GM12878 (cell line): ENCODE measurements at regions not wholly inside any gene's neighbourhood (a gene's known extent, or its start where the extent isn't known, plus 50 kb on each side); places are given as distances from the start of the nearest gene placed in this dataset.

Experiments
- ATAC-seq: fragments of 200-7000 bp; cut with Tn5 transposase; 3 replicates; pipeline ENCODE4 v1.9.1; 2020; ENCODE audit warnings: mild to moderate bottlenecking, moderate library complexity
- BruUV-seq: library from RNA; stranded (reverse); fragments of 400-500 nt; replicated peaks from 2 replicates; lab custom pipeline; 2021; lab: Mats Ljungman, UMichigan
- CTCF ChIA-PET: fragments of 300-600 bp; sonication (Branson Sonifier 250); formaldehyde crosslinking; extraction: SDS; loops from one replicate; lab custom pipeline; 2021; ENCODE audit warnings: inconsistent platforms; lab: Yijun Ruan, JAX
- POLR2A ChIA-PET: fragments of 350-600 bp; formaldehyde crosslinking; extraction: SDS; loops from one replicate; lab custom pipeline; 2021; ENCODE audit warnings: inconsistent platforms; lab: Charles Lee
- RAD21 ChIA-PET: fragments of 300-600 bp; sonication (Branson Sonifier 250); formaldehyde crosslinking; loops from one replicate; lab custom pipeline; 2023; ENCODE audit warnings: antibody characterized with exemption; ENCODE audit not compliant: unreplicated experiment; lab: Charles Lee
- SMC1A ChIA-PET: fragments of 300-600 bp; sonication (Branson Sonifier 250); formaldehyde crosslinking; loops from one replicate; lab custom pipeline; 2023; ENCODE audit not compliant: unreplicated experiment, uncharacterized antibody; lab: Charles Lee
- DNase-seq: peaks from one replicate; pipeline ENCODE4 v3.0.0-alpha.2; 2011; ENCODE audit warnings: low read depth, low spot score
- FAIRE-seq: peaks from 3 replicates; lab custom pipeline; 2011; peaks lifted over from hg19 to GRCh38; lab: Jason Lieb, UNC
- H2AFZ ChIP-seq: 2 replicates; pipeline ENCODE4 v1.6.0; 2011; ENCODE audit warnings: low read depth, low read length, control low read depth; ENCODE audit not compliant: control insufficient read depth
- H3K27ac ChIP-seq: 2 replicates; pipeline ENCODE4 v1.5.1; 2011; ENCODE audit warnings: control low read depth; ENCODE audit not compliant: control insufficient read depth, insufficient read depth
- H3K27me3 ChIP-seq, 2 experiments: replicated peaks in 1 of 2; 2 replicates each; pipeline versions ENCODE4 v1.6.0 to v1.6.1; 2011; ENCODE audit warnings: low read length in 1 of 2; ENCODE audit not compliant: control insufficient read depth in 2 of 2, insufficient read depth in 2 of 2
- H3K36me3 ChIP-seq, 2 experiments: 2 replicates each; pipeline ENCODE4 v1.5.1; 2011; ENCODE audit warnings: low read length in 1 of 2; ENCODE audit not compliant: control insufficient read depth in 2 of 2, insufficient read depth in 2 of 2
- H3K4me1 ChIP-seq: 2 replicates; pipeline ENCODE4 v1.6.1; 2011; ENCODE audit warnings: mild to moderate bottlenecking, low read length, moderate library complexity, mixed read lengths; ENCODE audit not compliant: control insufficient read depth, insufficient read depth
- H3K4me2 ChIP-seq: 2 replicates; pipeline ENCODE4 v1.6.0; 2011; ENCODE audit warnings: control low read depth; ENCODE audit not compliant: control insufficient read depth, insufficient read depth
- H3K4me3 ChIP-seq: fragments of 200-600 bp; sonication (generic); 2 replicates; pipeline ENCODE4 v1.5.1; 2016
- H3K79me2 ChIP-seq: 2 replicates; pipeline ENCODE4 v1.6.0; 2011; ENCODE audit warnings: low read length; ENCODE audit not compliant: control insufficient read depth, insufficient read depth
- H3K9ac ChIP-seq: 2 replicates; pipeline ENCODE4 v1.8.0; 2011; ENCODE audit warnings: low read length, control low read depth, mixed read lengths; ENCODE audit not compliant: control insufficient read depth, insufficient read depth
- H3K9me3 ChIP-seq: replicated peaks from 3 replicates; pipeline ENCODE4 v1.5.1; 2011; ENCODE audit warnings: mild to moderate bottlenecking, low read length; ENCODE audit not compliant: control insufficient read depth, insufficient read depth
- H4K20me1 ChIP-seq: 2 replicates; pipeline ENCODE4 v1.6.0; 2011; ENCODE audit not compliant: control insufficient read depth, insufficient read depth
- ASH2L ChIP-seq: fragments of 300-600, 200-600 bp; sonication (generic); IDR thresholded peaks from 2 replicates; pipeline ENCODE4 v1.6.1; 2017; ENCODE audit warnings: low read depth, mild to moderate bottlenecking, borderline replicate concordance
- CBFB ChIP-seq: IDR thresholded peaks from 2 replicates; pipeline ENCODE4 v1.6.1; 2016; ENCODE audit warnings: antibody characterized with exemption, low read depth
- CHD1 ChIP-seq: IDR thresholded peaks from 2 replicates; pipeline ENCODE4 v1.6.1; 2012; ENCODE audit warnings: low read depth, low read length, improper control_type of control experiment
- HDAC6 ChIP-seq: fragments of 200-600 bp; sonication (generic); IDR thresholded peaks from one replicate; pipeline ENCODE4 v1.8.0; 2017; ENCODE audit warnings: antibody characterized with exemption; ENCODE audit not compliant: unreplicated experiment
- HDGF ChIP-seq: fragments of 450-650 bp; IDR thresholded peaks from 2 replicates; pipeline ENCODE4 v1.6.1; 2016; ENCODE audit warnings: antibody characterized with exemption
- KLF5 ChIP-seq: fragments of 450-650 bp; IDR thresholded peaks from 2 replicates; pipeline ENCODE4 v1.6.1; 2014; ENCODE audit warnings: mild to moderate bottlenecking; ENCODE audit not compliant: partially characterized antibody
- MXI1 ChIP-seq: fragments of 150-350 bp; IDR thresholded peaks from 2 replicates; pipeline ENCODE4 v1.6.1; 2011; ENCODE audit warnings: low read depth, mild to moderate bottlenecking, inconsistent platforms, low read length, improper control_type of control experiment
- NFYA ChIP-seq: IDR thresholded peaks from 2 replicates; pipeline ENCODE4 v1.6.1; 2011; ENCODE audit warnings: low read depth, mild to moderate bottlenecking, low read length, improper control_type of control experiment, borderline replicate concordance
- NR2C2 ChIP-seq: IDR thresholded peaks from 2 replicates; pipeline ENCODE4 v1.6.1; 2011; ENCODE audit warnings: borderline replicate concordance, low read depth; ENCODE audit not compliant: control insufficient read depth, insufficient read length
- NRF1 ChIP-seq: conservative IDR thresholded peaks from 2 replicates; pipeline ENCODE4 v1.6.1; 2011; ENCODE audit warnings: mild to moderate bottlenecking, low read depth, low read length, improper control_type of control experiment
- RCOR1 ChIP-seq: conservative IDR thresholded peaks from 2 replicates; pipeline ENCODE4 v1.6.1; 2012; ENCODE audit warnings: low read depth, low read length, improper control_type of control experiment
- RELA ChIP-seq: fragments of 450-650 bp; IDR thresholded peaks from 2 replicates; pipeline ENCODE4 v1.8.0; 2014; ENCODE audit warnings: borderline replicate concordance; ENCODE audit not compliant: partially characterized antibody
- SP1 ChIP-seq: IDR thresholded peaks from one replicate; pipeline ENCODE4 v1.6.1; 2011; ENCODE audit warnings: low read depth, low read length
- ZNF207 ChIP-seq: fragments of 450-650 bp; IDR thresholded peaks from 2 replicates; pipeline ENCODE4 v1.6.1; 2014; ENCODE audit warnings: antibody characterized with exemption, mild to moderate bottlenecking, borderline replicate concordance
- WGBS: methylation state at CpG from one replicate; pipeline ENCODE4 v1.1.6; 2016; ENCODE audit warnings: low lambda C conversion rate; ENCODE audit not compliant: insufficient replicate concordance, insufficient coverage; ENCODE audit errors: missing lambda C conversion rate; 5-methylcytosine and 5-hydroxymethylcytosine counted together
- in situ Hi-C: fragments of 300-500 bp; cut with MboI; formaldehyde crosslinking; loops from 9 replicates; pipeline ENCODE4 v1.14.3; 2018; ENCODE audit warnings: mixed read lengths
- intact Hi-C: fragments of 100-400 bp; cut with micrococcal nuclease; formaldehyde crosslinking; loops from one replicate; pipeline ENCODE4 v1.14.2; 2022; ENCODE audit not compliant: unreplicated experiment
- TF ChIP-seq, protein P1 (sequence below): IDR thresholded peaks from 2 replicates; pipeline ENCODE4 v1.6.1; 2012; ENCODE audit warnings: low read length, inconsistent platforms
- TF ChIP-seq, protein P2 (sequence below): IDR thresholded peaks from 2 replicates; pipeline ENCODE4 v1.6.1; 2012; ENCODE audit warnings: low read depth, low read length, improper control_type of control experiment
- TF ChIP-seq, protein P3 (sequence below): fragments of 450-650 bp; IDR thresholded peaks from 2 replicates; pipeline ENCODE4 v1.6.1; 2017; ENCODE audit warnings: mild to moderate bottlenecking, moderate library complexity

DNA sequence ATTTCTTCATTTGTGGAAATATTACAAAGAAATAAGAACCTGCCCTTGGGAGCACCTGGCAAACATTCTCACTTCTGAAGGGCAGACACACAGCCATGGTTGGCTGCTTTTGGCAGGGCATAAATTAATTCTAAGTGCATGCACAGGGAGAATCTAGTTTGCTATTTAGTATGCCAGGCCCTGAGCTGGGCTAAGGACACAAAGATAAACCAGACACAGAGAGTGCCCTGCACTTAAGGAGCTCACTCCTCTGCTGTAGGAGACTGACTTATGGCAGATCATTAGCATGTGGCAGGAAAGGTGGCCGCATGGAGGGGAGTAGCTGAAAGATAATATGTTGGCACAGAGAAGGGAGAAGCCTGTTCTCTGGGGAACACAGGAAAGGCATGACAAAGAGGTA lies 367.0 kb downstream of the LPIN1 start:
- ATAC-seq (no peak), FAIRE-seq (no peak), DNase-seq (no peak)
- no peak overlapping the region for H2AFZ ChIP-seq
- no peak overlapping the region for H3K4me2 ChIP-seq
- no peak overlapping the region for H3K27ac ChIP-seq
- ChIA-PET CTCF (interaction anchor here (1.0 to 1.2 kb wide), 2 partner anchors 41 to 284 kb away, joined by 3 read pairs; no protein-coding TSS in a partner anchor), POLR2A (interaction anchor here (0.5 to 0.7 kb wide), 2 partner anchors 40 to 249 kb away, joined by 3 to 4 read pairs; no protein-coding TSS in a partner anchor), SMC1A (interaction anchor here (0.7 to 1.6 kb wide), 3 partner anchors 33 to 248 kb away, joined by 3 to 4 read pairs (median 3); no protein-coding TSS in a partner anchor), RAD21 (interaction anchor here (1.0 kb wide), 1 partner anchor 81 kb away, joined by 3 read pairs; no protein-coding TSS in a partner anchor)
- peaks cover 22% of the 10 kb centered on the region for H3K4me1 ChIP-seq
- no TSS peak for BruUV-seq
- H4K20me1 ChIP-seq = no peaks in the 10 kb centered on the region
- no peak overlapping the region for H3K4me3 ChIP-seq
- 100% methylated on average over 1 of the region's 1 CpG for WGBS
- H3K79me2 ChIP-seq = no peaks in the 10 kb centered on the region
- H3K9ac ChIP-seq = no peak overlapping the region
- H3K9me3 ChIP-seq = no peaks in the 10 kb centered on the region
- intact Hi-C loops = no loop called here
- no peaks in the 10 kb centered on the region; a peak in 1 of 4 replicates for H3K36me3 ChIP-seq
- in situ Hi-C loops = no loop called here
- H3K27me3 ChIP-seq = no peaks in the 10 kb centered on the region
- TF ChIP-seq, protein P1, sequence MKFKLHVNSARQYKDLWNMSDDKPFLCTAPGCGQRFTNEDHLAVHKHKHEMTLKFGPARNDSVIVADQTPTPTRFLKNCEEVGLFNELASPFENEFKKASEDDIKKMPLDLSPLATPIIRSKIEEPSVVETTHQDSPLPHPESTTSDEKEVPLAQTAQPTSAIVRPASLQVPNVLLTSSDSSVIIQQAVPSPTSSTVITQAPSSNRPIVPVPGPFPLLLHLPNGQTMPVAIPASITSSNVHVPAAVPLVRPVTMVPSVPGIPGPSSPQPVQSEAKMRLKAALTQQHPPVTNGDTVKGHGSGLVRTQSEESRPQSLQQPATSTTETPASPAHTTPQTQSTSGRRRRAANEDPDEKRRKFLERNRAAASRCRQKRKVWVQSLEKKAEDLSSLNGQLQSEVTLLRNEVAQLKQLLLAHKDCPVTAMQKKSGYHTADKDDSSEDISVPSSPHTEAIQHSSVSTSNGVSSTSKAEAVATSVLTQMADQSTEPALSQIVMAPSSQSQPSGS = no peak
- no peak for TF ChIP-seq ZNF207
- no peak for TF ChIP-seq HDAC6
- TF ChIP-seq ASH2L = no peak
- no peak for TF ChIP-seq KLF5
- TF ChIP-seq RCOR1 = no peak
- no peak for TF ChIP-seq NRF1
- TF ChIP-seq NFYA = no peak
- no peak for TF ChIP-seq CHD1
- TF ChIP-seq NR2C2 = no peak
- TF ChIP-seq SP1 = no peak
- no peak for TF ChIP-seq MXI1
- no peak for TF ChIP-seq HDGF
- no peak for TF ChIP-seq CBFB
- TF ChIP-seq, protein P2, sequence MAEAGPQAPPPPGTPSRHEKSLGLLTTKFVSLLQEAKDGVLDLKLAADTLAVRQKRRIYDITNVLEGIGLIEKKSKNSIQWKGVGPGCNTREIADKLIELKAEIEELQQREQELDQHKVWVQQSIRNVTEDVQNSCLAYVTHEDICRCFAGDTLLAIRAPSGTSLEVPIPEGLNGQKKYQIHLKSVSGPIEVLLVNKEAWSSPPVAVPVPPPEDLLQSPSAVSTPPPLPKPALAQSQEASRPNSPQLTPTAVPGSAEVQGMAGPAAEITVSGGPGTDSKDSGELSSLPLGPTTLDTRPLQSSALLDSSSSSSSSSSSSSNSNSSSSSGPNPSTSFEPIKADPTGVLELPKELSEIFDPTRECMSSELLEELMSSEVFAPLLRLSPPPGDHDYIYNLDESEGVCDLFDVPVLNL = no peak
- TF ChIP-seq, protein P3, sequence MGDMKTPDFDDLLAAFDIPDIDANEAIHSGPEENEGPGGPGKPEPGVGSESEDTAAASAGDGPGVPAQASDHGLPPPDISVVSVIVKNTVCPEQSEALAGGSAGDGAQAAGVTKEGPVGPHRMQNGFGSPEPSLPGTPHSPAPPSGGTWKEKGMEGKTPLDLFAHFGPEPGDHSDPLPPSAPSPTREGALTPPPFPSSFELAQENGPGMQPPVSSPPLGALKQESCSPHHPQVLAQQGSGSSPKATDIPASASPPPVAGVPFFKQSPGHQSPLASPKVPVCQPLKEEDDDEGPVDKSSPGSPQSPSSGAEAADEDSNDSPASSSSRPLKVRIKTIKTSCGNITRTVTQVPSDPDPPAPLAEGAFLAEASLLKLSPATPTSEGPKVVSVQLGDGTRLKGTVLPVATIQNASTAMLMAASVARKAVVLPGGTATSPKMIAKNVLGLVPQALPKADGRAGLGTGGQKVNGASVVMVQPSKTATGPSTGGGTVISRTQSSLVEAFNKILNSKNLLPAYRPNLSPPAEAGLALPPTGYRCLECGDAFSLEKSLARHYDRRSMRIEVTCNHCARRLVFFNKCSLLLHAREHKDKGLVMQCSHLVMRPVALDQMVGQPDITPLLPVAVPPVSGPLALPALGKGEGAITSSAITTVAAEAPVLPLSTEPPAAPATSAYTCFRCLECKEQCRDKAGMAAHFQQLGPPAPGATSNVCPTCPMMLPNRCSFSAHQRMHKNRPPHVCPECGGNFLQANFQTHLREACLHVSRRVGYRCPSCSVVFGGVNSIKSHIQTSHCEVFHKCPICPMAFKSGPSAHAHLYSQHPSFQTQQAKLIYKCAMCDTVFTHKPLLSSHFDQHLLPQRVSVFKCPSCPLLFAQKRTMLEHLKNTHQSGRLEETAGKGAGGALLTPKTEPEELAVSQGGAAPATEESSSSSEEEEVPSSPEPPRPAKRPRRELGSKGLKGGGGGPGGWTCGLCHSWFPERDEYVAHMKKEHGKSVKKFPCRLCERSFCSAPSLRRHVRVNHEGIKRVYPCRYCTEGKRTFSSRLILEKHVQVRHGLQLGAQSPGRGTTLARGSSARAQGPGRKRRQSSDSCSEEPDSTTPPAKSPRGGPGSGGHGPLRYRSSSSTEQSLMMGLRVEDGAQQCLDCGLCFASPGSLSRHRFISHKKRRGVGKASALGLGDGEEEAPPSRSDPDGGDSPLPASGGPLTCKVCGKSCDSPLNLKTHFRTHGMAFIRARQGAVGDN = no peak
- no peak for TF ChIP-seq RELA
